Upper lobe of left lung (tissue), 4 donors: ENCODE measurements at regions not wholly inside any gene's neighbourhood (a gene's known extent, or its start where the extent isn't known, plus 50 kb on each side); places are given as distances from the start of the nearest gene placed in this dataset.

Experiments used
- CTCF ChIP-seq, 6 experiments: fragments of 450-650 bp in 4 of 6; fragments of 200-600 bp in 2 of 6; sonication (generic) in 2 of 6; IDR thresholded peaks; one replicate each; pipeline ENCODE4 v1.5.1; 2016 to 2019; ENCODE audit warnings: antibody characterized with exemption in 6 of 6
- EP300 ChIP-seq, 4 donors: sonication (generic); formaldehyde crosslinking; IDR thresholded peaks; one replicate each; pipeline ENCODE4 v1.5.1; 2017; ENCODE audit warnings: antibody characterized with exemption in 4 of 4, control low read depth in 2 of 4
- POLR2AphosphoS5 ChIP-seq, 2 donors: sonication (generic); formaldehyde crosslinking; IDR thresholded peaks; one replicate each; pipeline ENCODE4 v1.5.1; 2017; ENCODE audit warnings: antibody characterized with exemption in 2 of 2

DNA sequence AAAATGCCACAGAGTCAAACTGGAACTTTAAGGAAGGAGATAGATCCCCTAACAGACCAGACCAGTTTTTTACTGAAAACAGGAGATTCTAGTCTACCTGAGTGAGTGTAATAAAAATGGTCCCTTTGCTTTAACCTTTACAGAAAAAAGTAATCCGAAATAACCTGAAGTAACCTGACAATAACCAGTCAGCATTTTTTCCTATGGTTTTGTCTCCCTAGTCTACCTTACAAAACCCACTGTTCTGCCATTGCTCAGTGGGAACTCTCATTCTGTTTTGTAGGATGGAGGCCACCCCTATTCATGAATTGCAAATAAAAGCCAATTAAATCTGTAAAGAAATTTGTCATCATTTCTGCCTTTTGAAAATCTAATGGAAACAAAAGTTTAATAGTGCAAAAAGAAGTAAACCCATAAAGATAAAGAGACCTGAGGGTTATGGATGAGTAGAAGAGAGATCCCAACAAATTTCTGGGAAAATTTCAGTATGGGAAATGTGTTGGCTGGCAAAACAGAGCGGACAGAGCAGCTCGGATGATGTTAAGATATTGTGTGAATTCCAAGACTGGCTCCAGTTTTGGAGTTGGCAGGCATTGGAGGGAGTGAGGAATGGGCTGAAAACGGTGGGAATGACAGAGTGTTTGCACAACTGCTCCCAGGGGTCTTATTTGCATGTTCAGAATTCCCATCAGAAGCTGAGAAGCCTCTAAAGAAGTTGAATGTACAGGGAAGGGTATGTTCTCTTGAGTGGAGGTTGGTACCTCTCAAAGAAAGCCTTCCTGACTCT is 104.7 kb upstream of the RALGAPA2 start:
- no peak for TF ChIP-seq EP300 (IDR thresholded peaks at IDR 0.05)
- no peak for TF ChIP-seq CTCF (IDR thresholded peaks at IDR 0.05)
- no peak for TF ChIP-seq POLR2AphosphoS5 (IDR thresholded peaks at IDR 0.05)
